Psoas muscle (tissue), 7 donors: ENCODE measurements at regions not wholly inside any gene's neighbourhood (a gene's known extent, or its start where the extent isn't known, plus 50 kb on each side); places are given as distances from the start of the nearest gene placed in this dataset.

Source experiments
- ATAC-seq, 4 donors: fragments of 200-7000 bp; cut with Tn5 transposase; one replicate each; pipeline ENCODE4 v1.9.1; 2020; ENCODE audit warnings: moderate library complexity in 3 of 4, mild to moderate bottlenecking in 2 of 4
- DNase-seq, 2 donors: peaks; one replicate each; pipeline ENCODE4 v3.0.0-alpha.2; 2020
- H3K27ac ChIP-seq: fragments of 200-600 bp; one replicate; pipeline ENCODE4 v1.8.0; 2022
- H3K27me3 ChIP-seq, 3 donors: fragments of 200-600 bp in 1 of 3; one replicate each; pipeline versions ENCODE4 v1.6.1 to v1.8.0; 2013 to 2022; ENCODE audit warnings: low read length in 2 of 3, mild to moderate bottlenecking in 2 of 3, moderate library complexity in 1 of 3; ENCODE audit not compliant: insufficient read depth in 3 of 3
- H3K36me3 ChIP-seq, 2 donors: fragments of 200-600 bp in 1 of 2; one replicate each; pipeline versions ENCODE4 v1.6.1 to v1.8.0; 2013 to 2022; ENCODE audit warnings: low read depth in 1 of 2, mild to moderate bottlenecking in 1 of 2, moderate library complexity in 1 of 2; ENCODE audit not compliant: insufficient read depth in 1 of 2
- H3K4me1 ChIP-seq: fragments of 200-600 bp; one replicate; pipeline ENCODE4 v1.8.0; 2022
- H3K4me3 ChIP-seq: fragments of 200-600 bp; one replicate; pipeline ENCODE4 v1.8.0; 2022; ENCODE audit warnings: mild to moderate bottlenecking
- H3K9me3 ChIP-seq: fragments of 200-600 bp; one replicate; pipeline ENCODE4 v1.8.0; 2022
- CTCF ChIP-seq: fragments of 200-600 bp; IDR thresholded peaks from one replicate; pipeline ENCODE4 v1.8.0; 2022; ENCODE audit warnings: antibody characterized with exemption
- WGBS, 3 donors: extraction: QIAGEN DNeasy Blood & Tissue Kit; methylation state at CpG; one replicate each; pipeline versions ENCODE4 v1.1.6 to v1.1.7; 2013; 5-methylcytosine and 5-hydroxymethylcytosine counted together
- intact Hi-C, 2 donors: fragments of 100-400 bp; cut with DNase I; formaldehyde crosslinking; loops; one replicate each; pipeline versions ENCODE4 v1.11.0 to v1.14.2; 2022
- donor health status: healthy with polysubstance abuse.
- donor health status: DM: no; HTN: no; CAD: no; lungs with moderate emphysema.
- donor health status: Bipolar disorder and iron deficiency.
- donor health status: healthy.
- donor health status: DM: yes; HTN: yes; CAD: no.
- donor health status: DM: no; HTN: no; CAD: no.
- donor health status: DM: yes; HTN: yes; CAD: no.

DNA sequence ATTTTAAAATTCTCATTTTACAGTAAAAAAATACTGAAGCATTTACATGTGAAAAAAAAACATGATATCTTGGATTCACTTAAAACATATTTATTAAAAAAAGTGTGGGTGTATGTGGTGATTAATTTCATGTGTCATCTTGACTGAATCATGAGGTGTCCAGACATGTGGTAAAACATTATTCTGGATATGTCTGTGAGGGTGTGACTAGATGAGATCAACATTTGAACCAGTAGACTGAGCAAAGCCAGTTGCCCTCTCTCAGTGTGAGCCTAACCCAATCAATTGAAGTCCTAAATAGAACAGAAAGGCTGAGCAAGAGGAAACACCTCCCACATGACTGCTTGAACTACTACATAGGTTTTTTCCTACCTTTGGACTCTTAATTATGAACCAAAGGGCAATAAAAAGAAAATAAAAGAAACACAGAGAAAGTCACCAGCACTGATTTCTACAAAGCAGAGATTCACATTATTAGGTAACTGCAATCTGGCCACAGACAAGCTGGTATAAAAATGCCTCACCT, 90.5 kb upstream of the VGLL2 start:
- no peak overlapping the region for H3K27ac ChIP-seq
- H3K4me3 ChIP-seq: no peak overlapping the region
- intact Hi-C loops: no loop called here
- H3K4me1 ChIP-seq: no peaks in the 10 kb centered on the region
- no peaks in the 10 kb centered on the region for H3K36me3 ChIP-seq
- H3K27me3 ChIP-seq: no peaks in the 10 kb centered on the region
- no peak for TF ChIP-seq CTCF
- ATAC-seq (no peak), DNase-seq (no peak)
- H3K9me3 ChIP-seq: peaks cover 13% of the 10 kb centered on the region

- TF ChIP-seq CTCF: peak; percentile 53
- Histone ChIP-seq H3K4me3 (no peak overlapping the region), H3K9me3 (no peaks in the 10 kb centered on the region), H3K27ac (no peak overlapping the region), H3K4me1 (no peaks in the 10 kb centered on the region), H3K27me3 (no peaks in the 10 kb centered on the region), H3K36me3 (no peaks in the 10 kb centered on the region)
- no peak for DNase-seq
- WGBS, 3 donors: 3 to 9% (median 6%) methylated on average over 2 of the region's 2 CpGs
- peak in 1 of 4 donors; percentile 67 for ATAC-seq
- intact Hi-C loops: loop anchor here (2.0 to 5.0 kb wide), 2 partner anchors 216 to 221 kb away; no protein-coding TSS in a partner anchor
Measured at GRCh38 chr6:117188627-117189201, 76.6 kb upstream of the VGLL2 start.

DNA sequence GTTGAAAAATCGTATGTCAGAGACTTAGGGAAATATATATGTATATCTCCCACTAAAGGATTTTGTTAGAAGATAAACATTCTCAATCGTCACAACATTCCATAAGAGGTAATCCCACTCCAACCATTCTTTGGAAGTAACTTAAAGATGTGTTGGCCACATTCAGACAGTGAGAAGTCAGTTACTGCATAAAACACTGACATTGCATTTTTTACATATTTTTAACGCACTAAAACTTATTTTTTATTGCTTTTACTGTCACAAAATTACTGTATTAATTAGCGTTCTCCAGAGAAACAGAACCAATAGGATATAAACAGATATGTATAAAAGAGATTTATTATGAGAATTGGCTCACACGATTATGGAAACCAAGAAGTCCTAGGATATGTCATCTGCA, 74.3 kb upstream of the VGLL2 start:
- ATAC-seq (no peak), DNase-seq (no peak)
- intact Hi-C loops: no loop called here
- Histone ChIP-seq H3K9me3 (no peaks in the 10 kb centered on the region), H3K4me1 (peaks cover 7% of the 10 kb centered on the region), H3K27ac (no peak overlapping the region), H3K4me3 (no peak overlapping the region), H3K36me3 (no peaks in the 10 kb centered on the region), H3K27me3 (no peaks in the 10 kb centered on the region)
- 84 to 94% (median 85%) methylated on average over 5 of the region's 5 CpGs for WGBS, 3 donors
- no peak for TF ChIP-seq CTCF

- WGBS, 3 donors: 92 to 98% (median 92%) methylated on average over 1 of the region's 1 CpG
- no peak for ATAC-seq
- TF ChIP-seq CTCF: no peak
- Histone ChIP-seq H3K4me1 (peaks cover 7% of the 10 kb centered on the region), H3K9me3 (no peaks in the 10 kb centered on the region), H3K36me3 (no peaks in the 10 kb centered on the region), H3K27me3 (no peaks in the 10 kb centered on the region), H3K4me3 (no peak overlapping the region), H3K27ac (no peak overlapping the region)
- intact Hi-C loops: no loop called here
- DNase-seq: no peak
Measured at GRCh38 chr6:117191448-117191847, 73.9 kb upstream of the VGLL2 start.

DNA sequence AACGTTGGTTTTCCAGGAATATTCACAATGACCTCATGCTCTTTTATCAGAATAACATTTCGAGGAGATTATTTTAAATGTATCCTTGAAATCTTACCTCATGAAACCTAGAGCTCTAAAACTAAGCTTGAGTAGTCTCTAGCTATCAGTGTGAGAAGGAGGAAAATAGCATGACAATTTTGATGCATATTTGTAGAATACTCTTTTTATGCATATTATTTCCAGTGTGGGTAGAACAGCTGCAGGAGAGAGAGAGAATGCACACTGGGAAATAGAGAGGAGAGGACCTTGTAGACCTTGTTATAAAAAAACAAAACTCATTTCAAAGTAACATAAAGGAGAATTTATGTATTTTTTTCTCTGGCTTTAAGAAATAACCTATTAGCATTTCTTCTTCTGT, 71.1 kb upstream of the VGLL2 start:
- Histone ChIP-seq H3K4me1 (peaks cover 10% of the 10 kb centered on the region), H3K4me3 (no peak overlapping the region), H3K36me3 (no peaks in the 10 kb centered on the region), H3K27me3 (no peaks in the 10 kb centered on the region), H3K9me3 (no peaks in the 10 kb centered on the region), H3K27ac (no peak overlapping the region)
- 31 to 65% (median 47%) methylated on average over 2 of the region's 2 CpGs for WGBS, 3 donors
- DNase-seq (no peak), ATAC-seq (no peak)
- intact Hi-C loops: no loop called here
- no peak for TF ChIP-seq CTCF
